Hematopoietic multipotent progenitor cell (in vitro differentiated cells): ENCODE measurements at regions not wholly inside any gene's neighbourhood (a gene's known extent, or its start where the extent isn't known, plus 50 kb on each side); places are given as distances from the start of the nearest gene placed in this dataset.
"Not testable (repeated sequence)": the region's sequence is repeated elsewhere in the genome, so short reads cannot be mapped to it uniquely, and the experiment has no call there.

ENCODE experiments used
- DNase-seq, 3 donors: peaks; one replicate each; pipeline ENCODE4 v3.0.0-alpha.2; 2011 to 2015; ENCODE audit warnings: low read depth in 2 of 3, low spot score in 2 of 3

GRCh38 chr11:134502153-134502550 lies 90.1 kb upstream of the B3GAT1 start:
- no peak for DNase-seq

GRCh38 chr11:134501406-134502152 lies 89.5 kb upstream of the B3GAT1 start:
- no peak for DNase-seq

GRCh38 chr11:134500621-134501020 lies 88.6 kb upstream of the B3GAT1 start:
- DNase-seq = no peak

GRCh38 chr11:134499990-134500389 lies 87.9 kb upstream of the B3GAT1 start:
- no peak for DNase-seq

GRCh38 chr11:134498326-134499139 lies 86.5 kb upstream of the B3GAT1 start:
- DNase-seq = no peak

GRCh38 chr11:134497586-134497985 lies 85.5 kb upstream of the B3GAT1 start:
- DNase-seq = no peak

- DNase-seq = not testable (repeated sequence)
Observed at GRCh38 chr11:134496058-134496457, 84.0 kb upstream of the B3GAT1 start.

- not testable (repeated sequence) for DNase-seq
Observed at GRCh38 chr11:134494395-134494794, 82.4 kb upstream of the B3GAT1 start.

GRCh38 chr11:134492411-134492810 lies 80.4 kb upstream of the B3GAT1 start:
- DNase-seq = not testable (repeated sequence)

- DNase-seq = no peak
Observed at GRCh38 chr11:134489728-134490127, 77.7 kb upstream of the B3GAT1 start.

GRCh38 chr11:134488913-134489312 lies 76.9 kb upstream of the B3GAT1 start:
- DNase-seq = no peak

- DNase-seq = no peak
Observed at GRCh38 chr11:134488512-134488911, 76.5 kb upstream of the B3GAT1 start.

GRCh38 chr11:134487696-134488095 lies 75.7 kb upstream of the B3GAT1 start:
- no peak for DNase-seq

GRCh38 chr11:134486704-134487103 lies 74.7 kb upstream of the B3GAT1 start:
- no peak for DNase-seq

GRCh38 chr11:134486106-134486505 lies 74.1 kb upstream of the B3GAT1 start:
- DNase-seq = no peak

GRCh38 chr11:134485316-134485715 lies 73.3 kb upstream of the B3GAT1 start:
- no peak for DNase-seq

GRCh38 chr11:134483857-134484256 lies 71.8 kb upstream of the B3GAT1 start:
- no peak for DNase-seq

- no peak for DNase-seq
Observed at GRCh38 chr11:134483291-134483690, 71.2 kb upstream of the B3GAT1 start.

GRCh38 chr11:134482865-134483264 lies 70.8 kb upstream of the B3GAT1 start:
- no peak for DNase-seq

- no peak for DNase-seq
Observed at GRCh38 chr11:134481933-134482527, 70.0 kb upstream of the B3GAT1 start.

GRCh38 chr11:134481135-134481534 lies 69.1 kb upstream of the B3GAT1 start:
- DNase-seq = no peak
